BLaER1 treated with 17β-estradiol and CSF1 and Interleukin-3, amounts not matched to agents 10 nM and 100 nM (cell line): ENCODE measurements at regions not wholly inside any gene's neighbourhood (a gene's known extent, or its start where the extent isn't known, plus 50 kb on each side); places are given as distances from the start of the nearest gene placed in this dataset.
"Not testable (repeated sequence)": the region's sequence is repeated elsewhere in the genome, so short reads cannot be mapped to it uniquely, and the experiment has no call there.

Experiments
- H3K27ac ChIP-seq, 11 experiments: shearing (Covaris generic); formaldehyde crosslinking; 2 replicates each; pipeline ENCODE4 v1.8.1; 2022
- H3K27me3 ChIP-seq, 11 experiments: shearing (Covaris generic); formaldehyde crosslinking; 2 replicates each; pipeline ENCODE4 v1.8.1; 2022
- H3K36me3 ChIP-seq, 11 experiments: shearing (Covaris generic); formaldehyde crosslinking; 2 replicates each; pipeline ENCODE4 v1.8.1; 2022
- H3K4me1 ChIP-seq, 10 experiments: shearing (Covaris generic); formaldehyde crosslinking; 2 replicates each; pipeline ENCODE4 v1.8.1; 2022
- H3K4me2 ChIP-seq, 11 experiments: shearing (Covaris generic); formaldehyde crosslinking; 2 replicates each; pipeline ENCODE4 v1.8.1; 2022
- H3K4me3 ChIP-seq, 10 experiments: shearing (Covaris generic); formaldehyde crosslinking; 2 replicates each; pipeline ENCODE4 v1.8.1; 2022
- H3K9ac ChIP-seq, 11 experiments: shearing (Covaris generic); formaldehyde crosslinking; 2 replicates each; pipeline ENCODE4 v1.8.1; 2022
- H3K9me3 ChIP-seq, 11 experiments: shearing (Covaris generic); formaldehyde crosslinking; replicated peaks in 1 of 11; 2 replicates each; pipeline ENCODE4 v1.8.1; 2022
- H4K20me1 ChIP-seq, 11 experiments: shearing (Covaris generic); formaldehyde crosslinking; 2 replicates each; pipeline ENCODE4 v1.8.1; 2022
- Cebpa-rat ChIP-seq, 11 experiments: shearing (Covaris generic); IDR thresholded peaks; 2 replicates each; pipeline ENCODE4 v1.8.1; 2022

- Histone ChIP-seq H3K4me2 (no peak overlapping the region), H4K20me1 (no peaks in the 10 kb centered on the region), H3K36me3 (no peaks in the 10 kb centered on the region), H3K9ac (no peak overlapping the region), H3K27ac (no peak overlapping the region), H3K27me3 (no peaks in the 10 kb centered on the region), H3K4me1 (no peaks in the 10 kb centered on the region), H3K4me3 (no peak overlapping the region), H3K9me3 (no peaks in the 10 kb centered on the region)
- no peak for TF ChIP-seq Cebpa-rat (IDR thresholded peaks at IDR 0.05)
Observed at GRCh38 chr14:25820368-25820767, 770.4 kb upstream of the STXBP6 start.

GRCh38 chr14:25814622-25815021 lies 764.7 kb upstream of the STXBP6 start:
- H3K9me3 ChIP-seq, H3K36me3 ChIP-seq, H3K4me2 ChIP-seq, H3K27ac ChIP-seq, H3K27me3 ChIP-seq, H4K20me1 ChIP-seq, H3K4me1 ChIP-seq, H3K9ac ChIP-seq, H3K4me3 ChIP-seq: not testable (repeated sequence)

- no peak overlapping the region for H3K4me3 ChIP-seq
- no peak for TF ChIP-seq Cebpa-rat (IDR thresholded peaks at IDR 0.05)
- no peaks in the 10 kb centered on the region for H3K36me3 ChIP-seq
- H3K4me2 ChIP-seq, result no peak overlapping the region
- no peak overlapping the region for H3K27ac ChIP-seq
- H3K4me1 ChIP-seq, result no peaks in the 10 kb centered on the region
- no peak overlapping the region for H3K9ac ChIP-seq
- H3K27me3 ChIP-seq, result no peaks in the 10 kb centered on the region
- no peaks in the 10 kb centered on the region for H4K20me1 ChIP-seq
- H3K9me3 ChIP-seq, result no peaks in the 10 kb centered on the region
Observed at GRCh38 chr14:25803386-25804018, 753.6 kb upstream of the STXBP6 start.

- H3K27ac ChIP-seq, result no peak overlapping the region
- no peaks in the 10 kb centered on the region for H4K20me1 ChIP-seq
- no peaks in the 10 kb centered on the region for H3K27me3 ChIP-seq
- no peak for TF ChIP-seq Cebpa-rat (IDR thresholded peaks at IDR 0.05)
- H3K9me3 ChIP-seq, result no peaks in the 10 kb centered on the region
- H3K4me2 ChIP-seq, result no peak overlapping the region
- H3K4me3 ChIP-seq, result no peak overlapping the region
- H3K4me1 ChIP-seq, result no peaks in the 10 kb centered on the region
- no peak overlapping the region for H3K9ac ChIP-seq
- H3K36me3 ChIP-seq, result no peaks in the 10 kb centered on the region
Observed at GRCh38 chr14:25800841-25801240, 750.9 kb upstream of the STXBP6 start.

- TF ChIP-seq Cebpa-rat (IDR thresholded peaks at IDR 0.05), result no peak
- no peak overlapping the region for H3K9ac ChIP-seq
- H3K27me3 ChIP-seq, result no peaks in the 10 kb centered on the region
- no peaks in the 10 kb centered on the region for H4K20me1 ChIP-seq
- H3K9me3 ChIP-seq, result peaks cover 0 to 6% (median 4%) of the 10 kb centered on the region in 11 experiments; a peak in 7 of 22 replicates
- no peak overlapping the region for H3K4me2 ChIP-seq
- no peak overlapping the region for H3K4me3 ChIP-seq
- H3K4me1 ChIP-seq, result no peaks in the 10 kb centered on the region
- no peak overlapping the region for H3K27ac ChIP-seq
- H3K36me3 ChIP-seq, result no peaks in the 10 kb centered on the region
Observed at GRCh38 chr14:25788252-25788651, 738.3 kb upstream of the STXBP6 start.

- no peak overlapping the region for H3K4me3 ChIP-seq
- TF ChIP-seq Cebpa-rat (IDR thresholded peaks at IDR 0.05), result no peak
- no peaks in the 10 kb centered on the region for H3K36me3 ChIP-seq
- peaks cover 0 to 9% (median 0%) of the 10 kb centered on the region in 10 experiments; a peak in 3 of 20 replicates for H3K4me1 ChIP-seq
- H3K27ac ChIP-seq, result no peak overlapping the region
- peaks cover 0 to 6% (median 0%) of the 10 kb centered on the region in 11 experiments; a peak in 2 of 22 replicates for H3K27me3 ChIP-seq
- H4K20me1 ChIP-seq, result no peaks in the 10 kb centered on the region
- no peaks in the 10 kb centered on the region for H3K9me3 ChIP-seq
- no peak overlapping the region for H3K9ac ChIP-seq
- no peak overlapping the region for H3K4me2 ChIP-seq
Observed at GRCh38 chr14:25765909-25766308, 716.0 kb upstream of the STXBP6 start.

GRCh38 chr14:25759920-25760655 lies 710.1 kb upstream of the STXBP6 start:
- Histone ChIP-seq H3K4me3 (no peak overlapping the region), H3K9me3 (no peaks in the 10 kb centered on the region), H3K9ac (no peak overlapping the region), H3K27ac (no peak overlapping the region), H3K27me3 (no peaks in the 10 kb centered on the region), H4K20me1 (no peaks in the 10 kb centered on the region), H3K4me2 (no peak overlapping the region), H3K4me1 (no peaks in the 10 kb centered on the region; a peak in 1 of 20 replicates), H3K36me3 (no peaks in the 10 kb centered on the region)
- TF ChIP-seq Cebpa-rat (IDR thresholded peaks at IDR 0.05), result no peak

GRCh38 chr14:25759256-25759655 lies 709.3 kb upstream of the STXBP6 start:
- H4K20me1 ChIP-seq, result no peaks in the 10 kb centered on the region
- H3K4me3 ChIP-seq, result no peak overlapping the region
- TF ChIP-seq Cebpa-rat (IDR thresholded peaks at IDR 0.05), result no peak
- H3K36me3 ChIP-seq, result no peaks in the 10 kb centered on the region
- H3K4me2 ChIP-seq, result no peak overlapping the region
- no peaks in the 10 kb centered on the region; a peak in 1 of 20 replicates for H3K4me1 ChIP-seq
- H3K27me3 ChIP-seq, result no peaks in the 10 kb centered on the region
- no peak overlapping the region for H3K9ac ChIP-seq
- no peaks in the 10 kb centered on the region for H3K9me3 ChIP-seq
- no peak overlapping the region for H3K27ac ChIP-seq

GRCh38 chr14:25757364-25757763 lies 707.4 kb upstream of the STXBP6 start:
- H3K27ac ChIP-seq, result no peak overlapping the region
- no peak overlapping the region for H3K4me2 ChIP-seq
- no peaks in the 10 kb centered on the region for H3K36me3 ChIP-seq
- H4K20me1 ChIP-seq, result no peaks in the 10 kb centered on the region
- H3K9me3 ChIP-seq, result no peaks in the 10 kb centered on the region
- no peak overlapping the region for H3K9ac ChIP-seq
- H3K4me3 ChIP-seq, result no peak overlapping the region
- TF ChIP-seq Cebpa-rat (IDR thresholded peaks at IDR 0.05), result no peak
- no peaks in the 10 kb centered on the region; a peak in 1 of 20 replicates for H3K4me1 ChIP-seq
- H3K27me3 ChIP-seq, result no peaks in the 10 kb centered on the region

- no peaks in the 10 kb centered on the region for H3K9me3 ChIP-seq
- no peak overlapping the region for H3K9ac ChIP-seq
- TF ChIP-seq Cebpa-rat (IDR thresholded peaks at IDR 0.05), result no peak
- no peaks in the 10 kb centered on the region for H3K27me3 ChIP-seq
- H4K20me1 ChIP-seq, result no peaks in the 10 kb centered on the region
- no peak overlapping the region for H3K4me2 ChIP-seq
- H3K4me1 ChIP-seq, result no peaks in the 10 kb centered on the region; a peak in 1 of 20 replicates
- no peak overlapping the region for H3K4me3 ChIP-seq
- H3K36me3 ChIP-seq, result no peaks in the 10 kb centered on the region
- H3K27ac ChIP-seq, result no peak overlapping the region
Observed at GRCh38 chr14:25756876-25757275, 706.9 kb upstream of the STXBP6 start.
